Tibial nerve (tissue), 4 donors: ENCODE measurements at regions not wholly inside any gene's neighbourhood (a gene's known extent, or its start where the extent isn't known, plus 50 kb on each side); places are given as distances from the start of the nearest gene placed in this dataset.

Experiments used
- DNase-seq, 2 donors: peaks; one replicate each; pipeline ENCODE4 v3.0.0-alpha.2; 2019; ENCODE audit warnings: low spot score in 2 of 2
- H3K27ac ChIP-seq, 4 donors: fragments of 200-600 bp; sonication (generic) in 3 of 4; one replicate each; pipeline ENCODE4 v1.5.1; 2017 to 2019; ENCODE audit warnings: mild to moderate bottlenecking in 1 of 4
- H3K27me3 ChIP-seq, 2 donors: fragments of 200-600 bp; sonication (generic) in 1 of 2; one replicate each; pipeline versions ENCODE4 v1.5.1 to v1.6.0; 2017 to 2019
- H3K36me3 ChIP-seq, 3 donors: fragments of 200-600 bp; sonication (generic); one replicate each; pipeline ENCODE4 v1.5.1; 2018 to 2019
- H3K4me1 ChIP-seq, 4 donors: fragments of 200-600 bp; sonication (generic) in 3 of 4; one replicate each; pipeline ENCODE4 v1.5.1; 2017 to 2019
- H3K4me3 ChIP-seq, 4 donors: fragments of 200-600 bp; sonication (generic) in 3 of 4; one replicate each; pipeline ENCODE4 v1.5.1; 2017 to 2019; ENCODE audit warnings: mild to moderate bottlenecking in 1 of 4, moderate library complexity in 1 of 4
- H3K9me3 ChIP-seq, 4 donors: fragments of 200-600 bp; sonication (generic) in 3 of 4; one replicate each; pipeline ENCODE4 v1.5.1; 2017 to 2019
- CTCF ChIP-seq, 5 experiments: fragments of 200-600 bp in 3 of 5; fragments of 450-650 bp in 2 of 5; sonication (generic) in 3 of 5; IDR thresholded peaks; one replicate each; pipeline ENCODE4 v1.5.1; 2016 to 2019; ENCODE audit warnings: antibody characterized with exemption in 5 of 5, mild to moderate bottlenecking in 3 of 5, moderate library complexity in 2 of 5
- EP300 ChIP-seq, 2 donors: sonication (generic); formaldehyde crosslinking; IDR thresholded peaks; one replicate each; pipeline ENCODE4 v1.6.1; 2017; ENCODE audit warnings: antibody characterized with exemption in 2 of 2, mild to moderate bottlenecking in 1 of 2
- POLR2A ChIP-seq, 2 donors: fragments of 450-650 bp; IDR thresholded peaks; one replicate each; pipeline ENCODE4 v1.6.1; 2017; ENCODE audit warnings: antibody characterized with exemption in 2 of 2, mild to moderate bottlenecking in 2 of 2, moderate library complexity in 2 of 2
- WGBS, 2 donors: methylation state at CpG; one replicate each; pipeline ENCODE4 v1.1.5; 2018; 5-methylcytosine and 5-hydroxymethylcytosine counted together

GRCh38 chr6:98678481-98678880, 155.9 kb upstream of the POU3F2 start:
- Histone ChIP-seq H3K4me3 (no peak overlapping the region), H3K27me3 (no peaks in the 10 kb centered on the region), H3K4me1 (no peaks in the 10 kb centered on the region), H3K27ac (no peak overlapping the region), H3K36me3 (no peaks in the 10 kb centered on the region), H3K9me3 (no peaks in the 10 kb centered on the region)
- 11 to 38% methylated on average over 2 of the region's 2 CpGs for WGBS, 2 donors
- no peak for DNase-seq
- TF ChIP-seq EP300 (IDR thresholded peaks at IDR 0.05), result no peak
- TF ChIP-seq CTCF (IDR thresholded peaks at IDR 0.05), result no peak
- TF ChIP-seq POLR2A (IDR thresholded peaks at IDR 0.05), result no peak

DNA sequence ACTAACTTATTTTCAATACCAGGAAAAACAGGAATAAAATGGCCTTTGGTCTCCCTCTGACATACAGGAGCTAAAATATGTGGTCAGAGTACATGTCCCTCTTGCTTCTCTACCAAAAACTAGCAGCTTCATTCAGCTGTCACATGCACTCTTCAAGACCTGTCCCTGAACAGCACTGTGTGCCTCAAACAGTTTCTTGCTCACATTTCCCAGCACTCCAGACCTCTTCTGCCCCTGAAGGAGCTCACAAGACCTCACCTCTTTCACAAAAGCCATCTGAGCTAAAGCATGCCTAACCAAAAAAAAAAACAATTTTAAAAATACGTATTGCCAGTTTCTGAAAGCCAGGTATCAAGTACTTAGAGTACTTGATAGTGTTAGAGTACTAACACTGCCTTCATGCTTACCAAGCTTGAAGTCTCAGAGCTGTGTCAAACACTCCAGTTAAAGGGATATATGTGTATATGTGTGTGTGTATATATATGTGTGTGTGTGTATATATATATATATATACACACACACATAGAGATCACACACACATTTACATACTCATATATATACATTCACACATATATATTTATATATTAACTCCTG, 148.3 kb upstream of the POU3F2 start:
- WGBS, 2 donors, result 86 to 89% methylated on average over 1 of the region's 1 CpG
- no peaks in the 10 kb centered on the region for H3K4me1 ChIP-seq
- H3K36me3 ChIP-seq, result no peaks in the 10 kb centered on the region
- H3K9me3 ChIP-seq, result no peaks in the 10 kb centered on the region
- H3K27ac ChIP-seq, result no peak overlapping the region
- no peaks in the 10 kb centered on the region for H3K27me3 ChIP-seq
- DNase-seq, result no peak
- TF ChIP-seq POLR2A (IDR thresholded peaks at IDR 0.05) (no peak), CTCF (IDR thresholded peaks at IDR 0.05) (no peak), EP300 (IDR thresholded peaks at IDR 0.05) (no peak)
- H3K4me3 ChIP-seq, result no peak overlapping the region

- no peaks in the 10 kb centered on the region for H3K27me3 ChIP-seq
- 53 to 62% methylated on average over 4 of the region's 4 CpGs for WGBS, 2 donors
- DNase-seq, result no peak
- H3K4me3 ChIP-seq, result no peak overlapping the region
- H3K27ac ChIP-seq, result no peak overlapping the region
- no peaks in the 10 kb centered on the region for H3K36me3 ChIP-seq
- no peaks in the 10 kb centered on the region for H3K4me1 ChIP-seq
- TF ChIP-seq POLR2A (IDR thresholded peaks at IDR 0.05), result no peak
- no peaks in the 10 kb centered on the region for H3K9me3 ChIP-seq
Observed at GRCh38 chr6:98687752-98688151, 146.6 kb upstream of the POU3F2 start.

GRCh38 chr6:98695091-98695801, 139.1 kb upstream of the POU3F2 start:
- 73 to 74% methylated on average over 7 of the region's 7 CpGs for WGBS, 2 donors
- Histone ChIP-seq H3K36me3 (no peaks in the 10 kb centered on the region), H3K27me3 (no peaks in the 10 kb centered on the region), H3K27ac (no peak overlapping the region), H3K4me3 (no peak overlapping the region), H3K4me1 (no peaks in the 10 kb centered on the region), H3K9me3 (no peaks in the 10 kb centered on the region)
- DNase-seq, result no peak
- TF ChIP-seq CTCF (IDR thresholded peaks at IDR 0.05) (no peak), POLR2A (IDR thresholded peaks at IDR 0.05) (no peak), EP300 (IDR thresholded peaks at IDR 0.05) (no peak)

- DNase-seq, result no peak
- Histone ChIP-seq H3K27me3 (no peaks in the 10 kb centered on the region), H3K9me3 (no peaks in the 10 kb centered on the region), H3K4me3 (no peak overlapping the region), H3K36me3 (no peaks in the 10 kb centered on the region), H3K27ac (no peak overlapping the region), H3K4me1 (no peaks in the 10 kb centered on the region)
- no peak for TF ChIP-seq CTCF (IDR thresholded peaks at IDR 0.05)
- TF ChIP-seq POLR2A (IDR thresholded peaks at IDR 0.05), result no peak
Observed at GRCh38 chr6:98711380-98711779, 123.0 kb upstream of the POU3F2 start.
